ENCODE measurements at regions not wholly inside any gene's neighbourhood (a gene's known extent, or its start where the extent isn't known, plus 50 kb on each side); places are given as distances from the start of the nearest gene placed in this dataset.

GRCh38 chr2:175872721-175873120 is 129.3 kb downstream of the LNPK start:
- no peaks in the 10 kb centered on the region for H3K27me3 ChIP-seq (ENCODE audit: control insufficient read depth in 1 of 2, insufficient read depth in 2 of 2, low read length in 2 of 2)
- no peak overlapping the region for H3K27ac ChIP-seq (ENCODE audit: low read depth, low read length)
- H3K9me3 ChIP-seq (ENCODE audit: low read length) = no peaks in the 10 kb centered on the region
- no peaks in the 10 kb centered on the region for H3K36me3 ChIP-seq (ENCODE audit: insufficient read depth, low read length)
- no peak overlapping the region for H3K9ac ChIP-seq (ENCODE audit: low read length)
- H3K4me1 ChIP-seq (ENCODE audit: insufficient read depth, low read length) = no peaks in the 10 kb centered on the region
- H3K4me3 ChIP-seq (ENCODE audit: low read depth in 1 of 2, low read length in 2 of 2) = no peak overlapping the region

- H3K4me1 ChIP-seq (ENCODE audit: insufficient read depth, low read length) = no peaks in the 10 kb centered on the region
- no peak overlapping the region for H3K9ac ChIP-seq (ENCODE audit: low read length)
- no peaks in the 10 kb centered on the region for H3K9me3 ChIP-seq (ENCODE audit: low read length)
- no peak overlapping the region for H3K27ac ChIP-seq (ENCODE audit: low read depth, low read length)
- no peaks in the 10 kb centered on the region for H3K27me3 ChIP-seq (ENCODE audit: control insufficient read depth in 1 of 2, insufficient read depth in 2 of 2, low read length in 2 of 2)
- no peaks in the 10 kb centered on the region for H3K36me3 ChIP-seq (ENCODE audit: insufficient read depth, low read length)
- no peak overlapping the region for H3K4me3 ChIP-seq (ENCODE audit: low read depth in 1 of 2, low read length in 2 of 2)
Measured at GRCh38 chr2:175872005-175872348, 130.1 kb downstream of the LNPK start.

GRCh38 chr2:175871331-175872004 is 130.6 kb downstream of the LNPK start:
- Histone ChIP-seq H3K4me3 (ENCODE audit: low read depth in 1 of 2, low read length in 2 of 2) (no peak overlapping the region), H3K9ac (ENCODE audit: low read length) (no peak overlapping the region), H3K9me3 (ENCODE audit: low read length) (no peaks in the 10 kb centered on the region), H3K27me3 (ENCODE audit: control insufficient read depth in 1 of 2, insufficient read depth in 2 of 2, low read length in 2 of 2) (no peaks in the 10 kb centered on the region), H3K36me3 (ENCODE audit: insufficient read depth, low read length) (no peaks in the 10 kb centered on the region), H3K27ac (ENCODE audit: low read depth, low read length) (no peak overlapping the region), H3K4me1 (ENCODE audit: insufficient read depth, low read length) (no peaks in the 10 kb centered on the region)

DNA sequence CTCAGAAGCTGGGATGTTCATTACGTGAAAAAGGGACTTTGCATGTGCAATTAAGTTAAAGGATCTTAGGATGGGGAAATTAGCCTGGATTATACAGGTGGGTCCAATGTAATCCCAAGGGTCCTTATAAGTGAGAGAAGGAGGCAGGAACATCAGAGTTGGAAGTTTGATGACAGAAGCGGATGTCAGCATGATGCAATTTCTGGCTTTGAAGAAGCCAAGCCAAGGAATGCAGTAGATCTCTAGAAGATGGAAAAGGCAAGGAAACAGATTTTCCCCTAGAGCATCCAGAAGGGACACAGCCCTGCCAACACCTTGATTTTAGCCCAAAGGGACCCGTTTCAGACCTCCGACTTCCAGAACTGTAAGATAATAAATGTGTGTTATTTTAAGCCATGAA is 136.4 kb downstream of the LNPK start:
- Histone ChIP-seq H3K36me3 (ENCODE audit: insufficient read depth, low read length) (no peaks in the 10 kb centered on the region), H3K9me3 (ENCODE audit: low read length) (no peaks in the 10 kb centered on the region), H3K4me3 (ENCODE audit: low read depth in 1 of 2, low read length in 2 of 2) (no peak overlapping the region), H3K4me1 (ENCODE audit: insufficient read depth, low read length) (no peaks in the 10 kb centered on the region), H3K27me3 (ENCODE audit: control insufficient read depth in 1 of 2, insufficient read depth in 2 of 2, low read length in 2 of 2) (no peaks in the 10 kb centered on the region), H3K9ac (ENCODE audit: low read length) (no peak overlapping the region), H3K27ac (ENCODE audit: low read depth, low read length) (no peak overlapping the region)

DNA sequence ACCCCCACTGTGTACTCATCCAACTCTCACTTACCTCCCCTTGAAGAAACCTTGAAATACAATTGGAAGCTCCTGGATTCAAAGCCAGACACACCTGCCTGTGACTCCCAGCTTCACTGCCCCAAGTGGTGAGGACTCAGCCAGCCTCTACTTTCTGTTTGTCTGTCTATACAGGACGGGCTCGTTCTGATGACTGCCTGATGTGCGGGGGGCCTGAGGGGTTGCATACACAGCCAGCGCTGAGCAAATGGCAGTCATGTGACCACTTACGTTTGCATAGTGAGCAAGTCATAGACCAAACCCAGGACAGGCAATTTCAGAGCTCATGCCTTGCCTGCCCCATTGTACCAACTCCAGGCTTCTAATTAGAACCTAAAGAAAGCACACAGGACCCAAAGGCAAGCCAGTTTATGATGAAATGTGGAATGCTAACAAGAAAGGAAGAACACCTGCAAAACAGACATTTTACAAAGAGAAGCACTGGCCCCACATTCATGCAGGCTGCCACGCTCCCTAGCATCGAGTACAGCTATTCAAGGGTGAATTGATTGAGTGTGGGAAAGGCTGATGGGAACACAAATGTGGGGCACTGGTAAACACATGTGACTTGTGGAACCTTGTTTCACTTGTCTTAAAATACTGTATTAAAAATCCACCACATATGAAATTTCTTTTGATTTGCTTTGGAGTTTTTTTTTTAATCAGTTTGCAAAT is 137.8 kb downstream of the LNPK start:
- Histone ChIP-seq H3K4me1 (ENCODE audit: insufficient read depth, low read length) (no peaks in the 10 kb centered on the region), H3K27me3 (ENCODE audit: control insufficient read depth in 1 of 2, insufficient read depth in 2 of 2, low read length in 2 of 2) (no peaks in the 10 kb centered on the region), H3K4me3 (ENCODE audit: low read depth in 1 of 2, low read length in 2 of 2) (no peak overlapping the region), H3K27ac (ENCODE audit: low read depth, low read length) (no peak overlapping the region), H3K9me3 (ENCODE audit: low read length) (no peaks in the 10 kb centered on the region), H3K9ac (ENCODE audit: low read length) (no peak overlapping the region), H3K36me3 (ENCODE audit: insufficient read depth, low read length) (no peaks in the 10 kb centered on the region)

DNA sequence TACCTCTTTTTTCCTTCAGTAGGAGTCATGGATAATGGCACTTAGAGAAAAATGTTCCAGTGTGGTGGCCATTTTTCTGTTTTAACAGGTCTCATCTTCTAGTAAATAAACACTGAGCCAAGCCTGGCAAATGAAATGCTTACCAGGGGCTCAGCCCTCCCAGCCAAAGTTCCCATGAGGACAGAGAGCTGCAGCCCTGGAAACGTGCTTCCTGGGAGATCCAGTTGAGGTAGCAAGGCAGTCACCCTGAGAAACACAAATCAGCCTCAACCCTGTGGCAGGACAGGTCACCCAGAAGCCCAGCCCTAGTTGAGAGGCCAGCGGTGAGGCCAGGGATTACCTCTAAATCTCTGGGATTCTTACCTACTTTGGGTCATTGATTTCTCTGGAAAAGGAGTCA is 140.1 kb downstream of the LNPK start:
- no peak overlapping the region for H3K9ac ChIP-seq (ENCODE audit: low read length)
- H3K36me3 ChIP-seq (ENCODE audit: insufficient read depth, low read length) = no peaks in the 10 kb centered on the region
- H3K9me3 ChIP-seq (ENCODE audit: low read length) = no peaks in the 10 kb centered on the region
- H3K4me3 ChIP-seq (ENCODE audit: low read depth in 1 of 2, low read length in 2 of 2) = no peak overlapping the region
- no peaks in the 10 kb centered on the region for H3K4me1 ChIP-seq (ENCODE audit: insufficient read depth, low read length)
- H3K27ac ChIP-seq (ENCODE audit: low read depth, low read length) = no peak overlapping the region
- H3K27me3 ChIP-seq (ENCODE audit: control insufficient read depth in 1 of 2, insufficient read depth in 2 of 2, low read length in 2 of 2) = no peaks in the 10 kb centered on the region

- H3K9me3 ChIP-seq (ENCODE audit: low read length) = no peaks in the 10 kb centered on the region
Measured at GRCh38 chr2:175855794-175856453, 146.1 kb downstream of the LNPK start.

GRCh38 chr2:175855236-175855635 is 146.8 kb downstream of the LNPK start:
- no peak overlapping the region for H3K27ac ChIP-seq (ENCODE audit: low read depth, low read length)
- no peaks in the 10 kb centered on the region for H3K36me3 ChIP-seq (ENCODE audit: insufficient read depth, low read length)
- H3K4me1 ChIP-seq (ENCODE audit: insufficient read depth, low read length) = peaks cover 27% of the 10 kb centered on the region
- H3K27me3 ChIP-seq (ENCODE audit: control insufficient read depth in 1 of 2, insufficient read depth in 2 of 2, low read length in 2 of 2) = no peaks in the 10 kb centered on the region
- no peak overlapping the region for H3K9ac ChIP-seq (ENCODE audit: low read length)
- H3K9me3 ChIP-seq (ENCODE audit: low read length) = no peaks in the 10 kb centered on the region
- H3K4me3 ChIP-seq (ENCODE audit: low read depth in 1 of 2, low read length in 2 of 2) = no peak overlapping the region

More at GRCh38 chr2:175855794-175856453, 146.1 kb downstream of the LNPK start:
- no peaks in the 10 kb centered on the region for H3K36me3 ChIP-seq (ENCODE audit: insufficient read depth, low read length)
- H3K9ac ChIP-seq (ENCODE audit: low read length) = no peak overlapping the region
- H3K27ac ChIP-seq (ENCODE audit: low read depth, low read length) = peak overlapping the region; percentile 20
- peaks cover 27% of the 10 kb centered on the region for H3K4me1 ChIP-seq (ENCODE audit: insufficient read depth, low read length)
- H3K4me3 ChIP-seq (ENCODE audit: low read depth in 1 of 2, low read length in 2 of 2) = peak overlapping the region in 1 of 2 donors; percentile 44
- H3K27me3 ChIP-seq (ENCODE audit: control insufficient read depth in 1 of 2, insufficient read depth in 2 of 2, low read length in 2 of 2) = no peaks in the 10 kb centered on the region

DNA sequence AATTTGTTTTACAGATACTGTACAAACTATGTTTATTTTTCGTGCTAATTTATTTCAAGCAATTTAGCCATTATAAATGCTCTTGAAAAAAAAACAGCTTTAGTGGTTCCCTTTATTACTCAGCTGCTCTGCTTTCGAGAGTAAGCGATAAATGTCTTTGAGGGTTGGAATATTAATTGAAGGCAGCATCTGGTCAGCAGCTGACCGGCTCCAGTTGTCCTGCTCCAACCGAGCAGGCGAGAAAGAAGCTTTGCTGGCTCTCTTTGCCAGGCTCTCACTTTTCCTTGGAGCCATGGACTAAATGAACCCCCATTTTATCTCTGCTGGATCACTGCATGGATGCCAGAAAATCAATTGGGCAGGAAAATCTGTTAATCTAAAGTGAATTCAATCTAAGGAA is 147.4 kb downstream of the LNPK start:
- no peak overlapping the region for H3K4me3 ChIP-seq (ENCODE audit: low read depth in 1 of 2, low read length in 2 of 2)
- H3K4me1 ChIP-seq (ENCODE audit: insufficient read depth, low read length) = peaks cover 27% of the 10 kb centered on the region
- no peak overlapping the region for H3K9ac ChIP-seq (ENCODE audit: low read length)
- no peaks in the 10 kb centered on the region for H3K36me3 ChIP-seq (ENCODE audit: insufficient read depth, low read length)
- H3K9me3 ChIP-seq (ENCODE audit: low read length) = no peaks in the 10 kb centered on the region
- H3K27me3 ChIP-seq (ENCODE audit: control insufficient read depth in 1 of 2, insufficient read depth in 2 of 2, low read length in 2 of 2) = no peaks in the 10 kb centered on the region
- no peak overlapping the region for H3K27ac ChIP-seq (ENCODE audit: low read depth, low read length)

GRCh38 chr2:175854129-175854528 is 147.9 kb downstream of the LNPK start:
- Histone ChIP-seq H3K36me3 (ENCODE audit: insufficient read depth, low read length) (no peaks in the 10 kb centered on the region), H3K4me1 (ENCODE audit: insufficient read depth, low read length) (peaks cover 27% of the 10 kb centered on the region), H3K27ac (ENCODE audit: low read depth, low read length) (no peak overlapping the region), H3K9ac (ENCODE audit: low read length) (no peak overlapping the region), H3K4me3 (ENCODE audit: low read depth in 1 of 2, low read length in 2 of 2) (no peak overlapping the region), H3K27me3 (ENCODE audit: control insufficient read depth in 1 of 2, insufficient read depth in 2 of 2, low read length in 2 of 2) (no peaks in the 10 kb centered on the region), H3K9me3 (ENCODE audit: low read length) (no peaks in the 10 kb centered on the region)

GRCh38 chr2:175853616-175853890 is 148.5 kb downstream of the LNPK start:
- no peak overlapping the region for H3K27ac ChIP-seq (ENCODE audit: low read depth, low read length)
- H3K4me3 ChIP-seq (ENCODE audit: low read depth in 1 of 2, low read length in 2 of 2) = no peak overlapping the region
- H3K36me3 ChIP-seq (ENCODE audit: insufficient read depth, low read length) = no peaks in the 10 kb centered on the region
- no peaks in the 10 kb centered on the region for H3K27me3 ChIP-seq (ENCODE audit: control insufficient read depth in 1 of 2, insufficient read depth in 2 of 2, low read length in 2 of 2)
- H3K4me1 ChIP-seq (ENCODE audit: insufficient read depth, low read length) = peaks cover 27% of the 10 kb centered on the region
- H3K9me3 ChIP-seq (ENCODE audit: low read length) = no peaks in the 10 kb centered on the region
- H3K9ac ChIP-seq (ENCODE audit: low read length) = no peak overlapping the region

Data from muscle layer of colon (tissue), 2 donors.